HFF-Myc (cell line): ENCODE measurements at regions not wholly inside any gene's neighbourhood (a gene's known extent, or its start where the extent isn't known, plus 50 kb on each side); places are given as distances from the start of the nearest gene placed in this dataset.

ENCODE experiments used
- DNase-seq: peaks from one replicate; pipeline ENCODE4 v3.0.0-alpha.2; 2011; ENCODE audit warnings: low read depth; ENCODE audit errors: extremely low read depth
- H3K4me3 ChIP-seq: replicated peaks from 2 replicates; pipeline ENCODE4 v1.5.1; 2011; ENCODE audit warnings: low read depth, mild to moderate bottlenecking, control low read depth, low read length
- TF ChIP-seq, protein P1 (sequence below): IDR thresholded peaks from 2 replicates; pipeline ENCODE4 v1.5.1; 2012; ENCODE audit warnings: mild to moderate bottlenecking, low read depth, low read length, control low read depth; ENCODE audit errors: missing control alignments

- TF ChIP-seq, protein P1, sequence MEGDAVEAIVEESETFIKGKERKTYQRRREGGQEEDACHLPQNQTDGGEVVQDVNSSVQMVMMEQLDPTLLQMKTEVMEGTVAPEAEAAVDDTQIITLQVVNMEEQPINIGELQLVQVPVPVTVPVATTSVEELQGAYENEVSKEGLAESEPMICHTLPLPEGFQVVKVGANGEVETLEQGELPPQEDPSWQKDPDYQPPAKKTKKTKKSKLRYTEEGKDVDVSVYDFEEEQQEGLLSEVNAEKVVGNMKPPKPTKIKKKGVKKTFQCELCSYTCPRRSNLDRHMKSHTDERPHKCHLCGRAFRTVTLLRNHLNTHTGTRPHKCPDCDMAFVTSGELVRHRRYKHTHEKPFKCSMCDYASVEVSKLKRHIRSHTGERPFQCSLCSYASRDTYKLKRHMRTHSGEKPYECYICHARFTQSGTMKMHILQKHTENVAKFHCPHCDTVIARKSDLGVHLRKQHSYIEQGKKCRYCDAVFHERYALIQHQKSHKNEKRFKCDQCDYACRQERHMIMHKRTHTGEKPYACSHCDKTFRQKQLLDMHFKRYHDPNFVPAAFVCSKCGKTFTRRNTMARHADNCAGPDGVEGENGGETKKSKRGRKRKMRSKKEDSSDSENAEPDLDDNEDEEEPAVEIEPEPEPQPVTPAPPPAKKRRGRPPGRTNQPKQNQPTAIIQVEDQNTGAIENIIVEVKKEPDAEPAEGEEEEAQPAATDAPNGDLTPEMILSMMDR, result no peak
- DNase-seq, result no peak
- no peak overlapping the region for H3K4me3 ChIP-seq
These were observed 91.9 kb upstream of the FOXP4 start for GRCh38 chr6:41454189-41454789.

DNA sequence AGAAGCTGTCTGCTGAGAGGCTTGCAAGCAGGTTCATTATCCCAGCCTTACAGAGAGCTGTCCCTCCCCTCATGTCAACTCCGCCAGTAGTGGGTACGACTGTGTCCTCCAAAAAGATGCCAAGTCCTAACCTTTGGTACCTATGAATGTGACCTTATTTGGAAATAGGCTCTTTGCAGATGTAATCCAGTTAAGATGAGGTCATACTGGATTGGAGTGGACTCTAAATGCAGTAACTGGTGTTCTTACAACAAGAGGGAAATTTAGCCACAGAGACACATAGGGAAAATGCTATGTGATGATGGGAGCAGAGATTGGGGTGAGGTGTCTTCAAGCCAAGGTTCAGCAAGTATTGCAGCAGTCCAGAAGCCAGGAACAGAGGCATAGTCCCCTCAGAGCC, 90.8 kb upstream of the FOXP4 start:
- DNase-seq, result no peak
- TF ChIP-seq, protein P1, result no peak
- H3K4me3 ChIP-seq, result no peak overlapping the region

DNA sequence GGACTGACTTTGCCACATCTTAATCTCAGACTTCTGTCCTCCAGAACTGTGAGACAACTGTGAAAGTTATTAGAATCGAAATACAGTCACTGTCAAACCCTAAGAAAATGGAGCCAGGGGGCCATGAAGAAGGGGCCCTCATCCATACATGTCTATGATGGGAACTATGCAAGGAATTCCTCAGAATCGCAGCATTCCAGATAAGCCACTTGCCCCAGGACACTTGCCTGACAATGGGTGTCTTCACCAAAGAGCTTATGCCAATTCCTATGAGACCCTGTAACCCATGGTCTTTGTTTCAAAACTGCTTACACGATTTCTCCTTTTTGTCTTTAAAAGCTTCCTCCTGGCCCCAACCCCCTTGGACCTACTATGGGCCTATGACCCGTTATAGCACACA, 90.4 kb upstream of the FOXP4 start:
- no peak for DNase-seq
- H3K4me3 ChIP-seq, result no peak overlapping the region
- TF ChIP-seq, protein P1, result no peak

- DNase-seq, result no peak
- TF ChIP-seq, protein P1, result no peak
- no peak overlapping the region for H3K4me3 ChIP-seq
These were observed 88.9 kb upstream of the FOXP4 start for GRCh38 chr6:41457303-41457670.

DNA sequence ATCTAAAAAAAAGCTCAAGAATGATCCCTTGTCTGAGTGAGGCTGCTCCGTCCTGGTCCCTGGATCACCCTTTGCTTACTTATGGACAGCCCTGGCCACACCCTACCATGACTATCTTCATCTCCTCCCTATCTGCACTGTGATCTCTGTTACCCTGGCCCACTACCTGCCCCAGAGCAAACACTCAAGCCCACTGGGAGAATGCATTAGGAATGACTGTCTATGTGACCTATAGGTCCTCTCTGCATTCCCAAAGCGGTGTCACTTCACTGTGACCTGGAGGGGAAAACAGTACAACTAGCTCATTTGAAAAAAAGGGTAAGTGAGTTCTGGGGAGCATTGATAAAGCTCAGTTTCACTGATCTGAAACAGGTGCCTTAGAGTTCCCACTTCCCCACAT, 86.4 kb upstream of the FOXP4 start:
- TF ChIP-seq, protein P1, result no peak
- DNase-seq, result no peak
- H3K4me3 ChIP-seq, result no peak overlapping the region

DNA sequence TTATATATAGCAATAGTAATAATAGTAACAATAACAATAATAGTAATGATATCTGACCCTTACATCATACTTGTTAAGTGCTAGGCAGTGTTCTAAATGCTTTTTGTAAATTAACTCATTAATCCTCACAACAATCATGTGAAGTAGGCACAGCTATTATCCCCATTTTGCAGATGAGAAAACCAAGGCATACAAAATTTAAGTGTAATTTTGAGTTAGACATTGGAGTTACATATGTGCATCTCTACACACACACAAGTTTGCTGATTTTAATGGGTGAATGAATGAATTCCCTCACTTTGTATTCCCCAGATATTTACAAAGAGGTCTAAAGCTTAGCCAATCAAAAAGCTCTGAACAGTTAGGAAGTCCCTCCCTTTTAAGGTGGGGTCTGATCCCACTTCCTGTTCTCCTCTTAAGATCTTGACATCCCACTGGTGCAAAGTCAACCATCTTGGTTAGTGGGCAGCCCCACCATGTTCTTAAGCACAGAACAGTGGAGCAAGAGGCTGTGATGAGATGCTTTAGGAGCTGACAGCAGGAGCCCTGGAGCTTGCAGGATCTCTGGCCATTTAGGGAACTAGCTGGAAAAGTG, 85.3 kb upstream of the FOXP4 start:
- no peak for DNase-seq
- H3K4me3 ChIP-seq, result no peak overlapping the region
- TF ChIP-seq, protein P1, result no peak

DNA sequence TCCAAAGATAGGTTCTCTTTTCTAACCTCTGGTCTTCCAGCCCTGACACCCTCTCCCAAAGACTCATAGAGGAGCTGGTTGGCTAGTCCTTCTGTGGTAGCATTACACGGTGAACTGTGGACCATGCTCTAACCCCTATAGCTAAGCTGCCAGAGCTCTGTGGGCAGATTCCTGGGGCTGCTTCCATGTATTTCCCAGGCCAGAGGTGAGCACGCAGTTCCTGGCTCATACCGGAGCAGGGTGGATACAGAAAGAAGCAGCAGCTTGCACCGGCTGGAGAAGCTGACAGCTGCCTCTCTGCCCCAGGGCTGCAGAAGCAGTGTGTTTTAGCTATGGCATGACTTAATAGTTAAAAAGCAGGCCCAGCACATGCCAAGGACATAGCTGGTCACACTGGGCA, 84.1 kb upstream of the FOXP4 start:
- no peak for DNase-seq
- TF ChIP-seq, protein P1, result no peak

More for the DNA sequence above, 84.1 kb upstream of the FOXP4 start:
- H3K4me3 ChIP-seq, result no peak overlapping the region
